Fibroblast of skin of left biceps (primary cell): ENCODE measurements at regions not wholly inside any gene's neighbourhood (a gene's known extent, or its start where the extent isn't known, plus 50 kb on each side); places are given as distances from the start of the nearest gene placed in this dataset.

ENCODE experiments used
- DNase-seq, 2 experiments: peaks; one replicate each; pipeline ENCODE4 v3.0.0-alpha.2; 2013; ENCODE audit warnings: low read depth in 2 of 2

DNA sequence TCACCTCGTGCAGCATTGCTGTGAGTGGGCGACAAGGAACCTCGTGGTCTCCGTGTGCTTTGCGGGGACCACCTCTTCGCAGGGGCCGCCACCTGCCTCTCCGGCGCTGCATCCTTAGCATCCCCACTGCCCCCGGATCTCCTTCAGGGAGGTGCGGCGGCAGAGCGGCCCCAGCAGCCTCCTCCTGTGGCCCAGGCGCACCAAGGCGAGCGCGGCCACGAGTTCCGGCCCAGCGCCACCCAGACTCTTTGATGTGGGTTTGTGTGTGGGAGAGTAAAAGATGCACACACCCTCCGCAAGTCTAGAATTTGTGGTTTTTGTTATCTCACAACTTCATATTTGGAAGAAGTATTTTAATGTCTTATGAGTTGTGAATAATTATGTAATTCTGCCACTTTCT lies 118.8 kb upstream of the DIO3 start:
- no peak for DNase-seq

DNA sequence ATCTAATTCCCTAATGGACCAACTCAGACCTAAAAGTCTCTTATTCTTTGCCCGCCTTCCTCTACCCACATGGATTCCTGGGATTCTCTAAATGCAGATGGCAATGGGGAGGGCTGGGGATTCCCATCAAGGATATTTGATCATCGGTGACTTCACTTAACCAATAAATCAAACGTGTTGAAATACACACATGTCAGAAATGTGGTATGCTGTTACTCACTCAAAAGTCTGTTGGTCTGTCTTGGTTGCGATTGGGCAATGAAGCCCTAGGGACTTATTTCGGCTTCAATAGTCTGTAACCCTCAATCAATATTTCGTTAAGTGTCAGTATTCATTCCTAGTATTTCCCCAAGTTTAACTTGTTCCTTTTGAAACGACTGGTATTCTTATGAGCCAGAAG lies 117.2 kb upstream of the DIO3 start:
- DNase-seq: peak; percentile 57 to 59

DNA sequence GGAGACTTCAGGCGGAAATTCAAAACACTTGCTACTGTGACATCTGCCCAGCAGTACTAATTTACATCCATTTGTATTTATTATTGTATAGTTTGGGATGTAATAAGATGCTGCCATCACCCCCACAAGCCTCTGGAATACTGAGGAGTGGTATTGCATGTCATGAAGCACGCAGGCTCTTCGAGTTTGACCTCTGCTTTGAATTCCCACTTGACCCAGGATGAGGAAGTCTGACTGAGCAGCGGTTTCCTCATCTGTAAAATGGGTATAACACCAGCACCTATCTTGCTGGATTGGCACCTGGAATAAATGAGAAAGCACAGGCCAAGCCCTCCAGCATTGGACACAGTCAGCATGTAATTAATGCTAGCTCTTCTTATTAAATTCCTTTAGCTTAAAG lies 116.0 kb upstream of the DIO3 start:
- DNase-seq: no peak

DNA sequence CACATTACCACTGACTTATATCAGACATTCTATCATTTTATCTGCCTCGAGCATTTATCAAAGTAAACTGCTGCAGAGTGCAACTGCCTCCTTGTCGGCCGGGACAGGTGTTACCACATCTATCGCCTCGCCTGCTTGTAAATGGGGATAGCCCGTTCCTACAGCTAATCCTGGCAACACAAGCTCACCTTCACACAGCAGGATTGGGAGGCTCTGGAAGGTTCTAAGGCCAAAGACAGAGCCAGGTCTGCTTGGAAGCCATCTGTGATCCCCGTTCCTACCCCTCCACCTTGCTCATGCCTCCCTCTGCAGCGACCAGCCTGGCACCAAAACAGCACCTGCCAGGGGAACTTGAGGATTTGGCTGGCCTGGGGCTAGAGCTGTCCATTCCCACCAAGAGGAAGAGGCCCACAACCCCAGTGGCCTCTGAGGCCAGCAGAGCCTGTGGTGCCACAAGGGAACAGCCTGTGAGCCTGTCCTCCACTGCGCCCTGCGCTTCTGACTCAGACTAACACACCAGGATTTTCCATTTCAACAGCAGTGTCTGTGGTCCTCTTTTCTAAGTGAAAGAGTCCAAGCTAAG lies 114.8 kb upstream of the DIO3 start:
- DNase-seq: no peak

DNA sequence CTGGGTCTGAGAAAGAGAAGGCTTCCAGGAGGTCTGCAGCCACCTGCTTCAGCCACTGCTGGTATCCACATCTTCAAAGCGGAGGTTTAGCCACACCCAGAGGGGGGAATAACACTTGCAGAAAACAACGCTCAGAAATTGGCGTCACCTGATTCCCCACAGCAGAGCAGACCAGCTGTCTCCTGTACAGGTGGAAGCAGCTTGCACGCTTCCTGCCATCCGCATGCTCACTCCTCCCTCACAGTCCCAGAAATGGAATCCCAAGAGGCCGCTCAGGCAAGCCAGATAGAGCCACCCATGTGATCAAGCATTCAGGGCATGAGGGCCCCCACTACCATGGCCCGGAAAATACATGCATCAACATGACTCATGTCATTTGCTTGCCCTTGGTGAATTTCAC lies 112.2 kb upstream of the DIO3 start:
- DNase-seq: no peak

DNA sequence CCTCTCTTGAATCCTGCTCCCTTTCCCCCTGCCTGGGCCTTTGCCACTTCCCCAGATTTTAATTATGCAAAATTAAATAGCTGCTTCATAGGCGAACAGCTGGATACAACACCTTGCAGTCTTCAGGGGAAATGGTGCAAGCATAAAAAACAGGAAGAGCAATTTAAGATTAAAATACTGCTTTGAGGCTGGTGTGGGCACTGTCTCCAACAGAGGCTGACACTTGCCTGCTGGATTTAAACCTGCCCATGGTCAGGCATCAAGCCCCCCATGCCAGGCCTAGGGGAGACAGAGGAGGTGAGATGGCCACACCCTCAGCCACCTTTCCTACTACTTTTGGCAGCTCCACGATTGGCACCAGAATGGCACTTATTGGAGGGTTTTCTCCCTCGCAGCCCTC lies 110.1 kb upstream of the DIO3 start:
- no peak for DNase-seq

DNA sequence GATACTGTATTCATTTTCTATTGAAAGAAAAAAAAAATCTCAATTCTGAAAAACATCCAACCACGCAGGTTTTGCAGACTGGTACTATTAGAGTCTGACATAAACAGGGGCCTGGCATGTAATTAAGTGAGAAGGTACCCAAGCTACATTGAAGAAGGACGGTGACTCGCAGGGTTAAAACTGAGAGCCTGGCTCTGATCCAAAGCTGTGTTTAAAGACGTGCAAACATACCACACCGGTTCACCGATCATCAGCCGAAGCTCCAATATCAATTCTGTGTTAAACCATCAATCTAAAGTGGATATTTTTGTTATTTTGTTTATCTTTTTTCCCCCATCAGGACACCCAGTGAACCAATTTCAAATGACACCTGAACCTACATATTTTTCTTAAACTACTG lies 108.1 kb upstream of the DIO3 start:
- no peak for DNase-seq

DNA sequence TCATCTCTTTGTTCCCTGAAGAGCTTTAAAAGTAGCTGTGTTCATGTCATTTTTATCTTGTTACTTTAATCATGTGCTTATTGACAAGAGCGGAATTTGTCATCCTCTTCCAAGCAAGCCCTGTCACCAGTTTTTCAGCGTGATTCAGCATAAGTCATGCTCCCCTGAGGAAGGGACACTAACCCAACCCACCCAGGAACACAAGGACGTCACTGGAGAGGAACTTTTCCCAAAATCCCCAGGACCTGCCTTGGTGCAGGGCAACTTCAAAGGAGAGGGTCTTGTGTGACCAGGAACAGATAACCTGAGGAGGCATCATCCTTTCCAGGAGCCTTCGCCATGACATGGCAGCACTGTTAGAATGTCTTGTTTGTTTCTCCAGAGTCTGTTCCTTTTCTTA lies 107.1 kb upstream of the DIO3 start:
- DNase-seq: no peak

DNA sequence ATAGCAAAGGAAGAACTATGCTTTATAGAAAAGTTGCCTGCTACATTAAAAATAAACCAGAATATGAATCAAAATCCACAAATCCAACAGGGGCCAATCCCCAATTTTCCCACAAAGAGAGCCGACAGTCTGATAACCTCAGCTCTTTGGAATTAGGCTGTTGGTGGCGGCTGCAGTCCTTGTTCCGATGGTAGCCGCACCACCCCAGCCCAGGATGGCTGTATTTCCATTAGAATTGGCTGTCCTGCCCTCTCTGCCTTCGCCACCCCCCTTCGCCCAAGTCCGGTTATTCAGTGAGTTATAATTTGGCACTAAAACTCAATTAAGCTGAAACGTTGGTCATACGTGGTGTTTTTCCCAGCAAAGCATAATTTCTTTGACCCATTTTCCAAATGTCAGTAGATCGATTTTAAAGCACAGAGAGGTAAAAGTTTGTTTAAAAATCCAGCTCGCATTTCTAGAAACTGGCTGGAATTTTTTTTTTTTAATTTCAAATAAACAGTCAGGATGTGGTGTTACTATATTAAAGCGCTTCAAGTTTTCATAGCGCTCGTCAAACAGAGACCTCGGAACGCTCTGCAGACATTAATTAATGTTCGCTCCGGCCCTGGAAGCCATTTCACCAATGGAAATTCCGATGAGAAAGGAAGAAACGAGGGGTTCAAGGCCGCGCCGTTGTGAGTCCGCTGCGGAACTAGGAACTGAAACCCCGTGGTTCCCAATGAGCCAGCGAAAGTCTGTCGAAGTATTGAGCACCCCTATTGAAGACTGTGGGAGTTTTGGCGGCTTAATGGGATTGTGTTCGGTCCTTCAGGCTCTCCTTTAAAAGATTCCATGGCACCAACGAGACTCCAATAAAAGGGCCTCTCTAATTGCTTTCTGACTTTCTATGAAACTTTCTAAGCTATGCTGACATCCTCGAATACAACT lies 104.8 kb upstream of the DIO3 start:
- DNase-seq: no peak

DNA sequence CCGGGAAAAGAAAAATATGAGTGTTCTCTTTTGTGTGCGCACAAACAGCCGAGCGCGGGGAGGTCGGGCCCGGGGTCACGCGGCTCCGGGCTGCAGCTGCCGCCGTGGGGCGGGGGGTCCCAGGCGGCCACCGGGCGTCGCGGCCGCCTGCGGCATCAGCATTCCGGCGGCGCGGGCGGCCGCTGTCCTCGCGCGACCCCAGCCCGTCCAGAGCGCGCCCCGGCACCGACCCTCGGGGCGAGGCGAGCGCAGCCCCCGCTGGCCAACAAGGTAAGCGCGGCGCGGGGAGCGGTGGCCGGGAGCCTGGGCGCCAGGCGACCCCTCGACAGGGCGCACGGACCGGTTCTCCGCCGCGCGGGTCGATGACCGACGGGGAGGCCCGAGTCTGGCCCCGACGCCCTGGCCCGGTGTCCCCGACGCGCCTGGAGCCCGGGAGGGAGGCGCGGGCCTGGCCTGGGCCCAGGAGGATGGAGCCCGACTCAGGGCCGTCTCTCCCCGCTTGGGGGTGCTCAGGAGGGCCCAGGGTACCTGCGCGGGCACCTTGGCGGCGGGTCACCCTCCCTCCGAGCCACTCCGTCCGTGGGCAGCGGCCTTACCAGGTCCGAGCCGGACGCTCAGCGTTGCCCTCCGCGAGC lies 103.9 kb upstream of the DIO3 start:
- DNase-seq: no peak

DNA sequence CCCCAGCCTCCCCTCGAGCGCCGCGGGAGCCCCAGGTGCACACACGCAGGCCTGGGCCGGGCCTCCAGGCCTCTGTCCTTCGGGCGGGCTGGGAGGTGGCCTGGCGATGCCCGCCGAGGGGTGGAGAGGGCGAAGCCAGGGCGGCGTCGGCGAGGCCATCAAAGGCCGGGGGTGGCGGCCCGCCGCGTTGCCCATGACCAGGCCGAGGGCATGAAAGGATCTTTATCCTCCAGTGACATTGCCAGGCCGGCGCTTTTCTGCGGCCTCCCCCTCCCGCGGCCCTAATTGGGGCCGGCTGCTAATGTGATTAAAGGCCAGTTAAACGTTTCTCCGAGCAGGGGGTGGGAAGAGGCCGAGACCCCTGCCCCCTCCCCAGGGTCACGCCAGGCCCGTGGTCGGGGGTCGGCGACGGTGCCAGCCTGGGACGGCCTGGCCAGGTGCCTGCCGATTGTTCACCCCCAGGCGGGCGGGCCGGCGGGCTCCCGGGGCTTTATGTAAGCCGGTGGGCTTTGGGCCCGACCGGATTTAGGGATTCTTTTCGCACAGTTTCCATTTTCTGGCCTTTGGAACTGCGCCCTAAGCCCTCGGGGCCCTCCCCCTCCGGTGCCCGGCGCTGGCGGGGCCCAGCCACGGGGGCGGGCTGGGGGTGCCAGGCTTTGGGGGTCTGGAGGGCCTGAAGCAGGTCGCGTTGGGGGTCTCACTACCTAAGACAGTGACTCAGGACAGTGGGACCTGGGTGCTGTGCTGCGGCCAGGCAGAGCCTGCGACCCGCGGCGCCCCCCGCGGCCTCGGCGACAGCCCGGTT lies 103.2 kb upstream of the DIO3 start:
- no peak for DNase-seq

DNA sequence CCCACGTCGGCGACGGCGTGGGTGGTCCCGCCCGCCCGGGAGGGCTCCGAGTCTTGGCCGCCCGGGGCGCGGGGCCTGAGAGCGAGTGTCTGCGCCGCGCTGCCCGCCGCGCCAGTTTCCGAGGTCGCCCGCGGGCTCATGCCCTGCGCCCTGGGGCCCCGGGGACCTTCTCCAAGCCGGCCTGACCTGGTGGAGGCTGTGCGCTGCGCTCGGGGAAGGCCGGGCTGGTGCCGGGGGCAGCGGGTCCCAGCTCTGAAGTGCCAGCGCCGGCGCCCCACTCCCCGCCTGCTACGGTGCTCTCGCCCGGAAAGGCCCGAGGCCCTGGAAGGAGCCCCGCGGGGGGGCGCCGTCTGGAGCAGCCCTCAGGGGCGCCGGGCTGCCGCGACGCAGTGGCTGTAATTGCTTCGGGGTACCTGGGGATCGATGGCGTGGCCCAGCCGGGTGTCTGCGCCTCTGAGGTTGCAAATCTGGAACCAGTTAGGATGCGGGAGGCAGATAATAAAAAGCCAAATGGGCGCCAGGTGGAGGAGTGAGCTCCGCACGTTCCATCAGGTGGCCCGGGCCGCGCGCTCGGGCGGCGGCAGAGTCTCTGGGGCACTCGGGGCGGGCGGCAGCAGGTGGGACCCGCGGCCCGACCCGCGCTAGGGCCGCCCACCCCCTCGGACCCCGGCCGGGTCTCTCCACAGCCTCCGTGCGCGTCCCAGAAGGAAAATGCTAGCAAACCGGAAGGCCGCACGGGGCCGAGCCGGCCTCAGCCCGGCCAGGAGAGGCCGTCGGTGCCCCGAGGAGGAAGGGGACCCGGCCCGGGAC lies 102.3 kb upstream of the DIO3 start:
- DNase-seq: no peak

DNA sequence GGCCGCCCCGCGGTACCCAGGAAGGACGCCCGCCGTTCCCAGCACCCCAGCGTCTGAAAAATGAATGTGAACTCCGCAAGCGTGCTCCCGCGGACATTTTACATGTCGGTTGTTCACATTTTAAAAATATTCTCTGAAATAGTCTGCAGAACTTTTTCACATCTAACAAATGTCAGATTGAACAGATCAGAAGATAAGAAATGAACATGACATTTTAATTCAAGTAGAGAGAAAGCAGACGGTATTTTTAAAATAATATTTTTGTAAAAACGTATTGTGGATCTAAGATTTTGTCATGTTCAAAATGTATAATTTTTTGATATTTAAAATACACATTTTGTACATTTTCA lies 101.8 kb upstream of the DIO3 start:
- DNase-seq: no peak

DNA sequence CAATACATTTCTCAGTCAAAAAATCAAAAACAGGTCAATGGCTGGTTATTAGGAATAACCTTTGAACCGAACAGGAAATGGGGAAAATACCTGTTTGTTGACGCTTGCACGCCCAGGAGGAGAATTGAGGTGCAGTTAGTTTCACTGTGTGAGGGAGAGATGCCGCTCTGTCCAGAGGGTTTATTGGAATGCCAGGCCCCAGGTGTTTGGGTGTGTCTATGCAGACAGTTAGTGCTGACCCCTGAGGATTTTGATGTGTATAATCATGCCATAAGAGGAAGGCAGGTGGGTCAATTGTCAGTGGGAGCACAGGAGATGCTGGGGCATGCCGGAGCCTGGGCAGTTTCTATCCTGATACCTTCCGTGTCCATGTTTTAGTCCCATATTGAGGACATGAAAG lies 100.8 kb upstream of the DIO3 start:
- DNase-seq: no peak

DNA sequence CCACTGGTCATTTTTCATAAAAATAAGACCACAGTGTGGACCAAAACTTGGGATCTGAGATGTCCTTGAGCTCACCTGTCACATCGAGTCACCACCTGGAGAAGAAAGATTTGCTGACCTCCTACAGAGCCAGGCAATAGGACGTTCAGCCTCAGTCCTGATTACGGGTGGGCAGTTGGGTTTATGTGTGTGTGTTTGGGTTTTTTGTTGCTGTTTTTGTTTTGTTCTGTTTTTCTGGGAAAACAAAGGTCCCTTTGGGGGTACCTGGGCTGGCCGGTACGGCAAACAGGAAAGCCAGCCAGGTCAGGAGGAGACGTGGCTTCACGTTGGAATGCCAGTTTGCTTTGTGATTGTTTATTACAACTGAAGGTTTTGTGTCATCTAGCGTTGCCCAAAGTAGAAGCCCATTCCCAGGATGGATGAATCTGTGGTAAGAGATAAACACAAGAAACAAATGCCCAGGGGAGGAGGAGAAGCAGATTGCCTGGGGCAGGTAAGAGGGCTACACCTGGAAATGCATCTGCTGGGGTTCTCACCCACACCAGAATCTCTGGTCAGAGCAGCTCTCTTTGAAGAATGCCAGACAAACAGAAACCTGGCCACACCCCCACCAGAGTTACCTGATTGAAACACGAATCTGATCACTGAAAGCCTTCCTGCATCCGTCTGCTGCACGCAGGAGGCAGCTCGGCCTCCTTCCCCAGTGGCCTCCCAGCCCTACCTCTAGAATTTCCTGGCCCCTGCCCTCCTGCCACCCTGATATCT lies 100.1 kb upstream of the DIO3 start:
- DNase-seq: no peak

DNA sequence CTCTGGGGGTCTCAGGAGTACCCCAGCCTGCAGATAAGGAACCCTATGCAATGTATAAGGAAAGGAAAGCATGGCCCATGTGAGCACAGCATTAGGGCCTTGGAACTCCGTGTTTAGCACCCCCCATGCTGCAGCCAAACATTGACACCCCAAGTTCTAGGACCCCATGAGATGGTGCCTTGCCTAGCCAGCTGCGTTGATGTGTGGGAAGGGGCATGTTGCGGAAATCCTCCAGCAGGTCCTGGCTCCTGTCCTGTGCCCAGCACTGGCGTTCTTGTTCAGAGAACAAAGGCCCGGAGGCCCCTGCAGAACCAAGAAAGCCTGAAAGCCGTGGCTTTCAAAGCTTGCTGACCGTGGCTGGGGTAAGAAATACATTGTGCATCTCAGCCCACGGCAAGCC lies 99.4 kb upstream of the DIO3 start:
- no peak for DNase-seq

DNA sequence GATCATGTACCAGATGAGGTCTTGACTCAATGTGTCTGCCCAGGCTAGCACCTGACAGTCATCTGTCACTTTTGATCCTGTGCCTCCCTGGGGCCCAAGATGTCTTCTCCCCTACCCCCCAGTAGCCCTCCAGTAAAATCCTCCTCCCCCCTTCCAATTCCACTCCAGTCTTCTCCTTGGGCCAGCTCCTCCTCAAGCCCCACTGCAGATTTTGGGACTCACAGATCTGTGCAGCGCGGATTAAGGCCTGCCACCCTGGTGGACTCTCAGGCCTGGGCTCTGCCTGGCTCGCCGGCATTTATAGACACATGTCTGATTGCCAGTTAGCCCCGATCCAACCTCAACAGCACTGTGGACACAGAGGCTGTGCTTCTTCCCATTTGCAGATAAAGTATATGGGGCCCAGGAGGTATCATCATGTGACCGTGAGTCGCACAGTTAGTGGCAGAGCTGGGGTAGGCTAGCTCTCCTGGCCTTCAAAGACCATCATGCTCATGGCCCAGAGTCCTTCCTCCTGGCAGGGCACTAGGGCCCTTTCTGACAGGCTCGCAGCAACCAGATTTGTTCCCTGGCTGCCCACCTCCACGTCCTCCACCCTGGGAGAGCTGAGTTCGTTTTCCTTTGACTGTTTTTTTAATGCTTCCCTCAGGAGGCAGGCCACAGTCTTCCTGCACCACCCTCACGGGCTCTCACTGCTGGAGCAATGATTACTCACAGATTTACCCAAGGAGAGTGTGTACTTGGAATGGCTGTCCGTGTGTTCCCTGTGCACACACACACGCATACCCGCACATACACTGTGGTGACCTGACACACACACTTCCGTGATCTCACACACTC lies 98.3 kb upstream of the DIO3 start:
- DNase-seq: no peak

DNA sequence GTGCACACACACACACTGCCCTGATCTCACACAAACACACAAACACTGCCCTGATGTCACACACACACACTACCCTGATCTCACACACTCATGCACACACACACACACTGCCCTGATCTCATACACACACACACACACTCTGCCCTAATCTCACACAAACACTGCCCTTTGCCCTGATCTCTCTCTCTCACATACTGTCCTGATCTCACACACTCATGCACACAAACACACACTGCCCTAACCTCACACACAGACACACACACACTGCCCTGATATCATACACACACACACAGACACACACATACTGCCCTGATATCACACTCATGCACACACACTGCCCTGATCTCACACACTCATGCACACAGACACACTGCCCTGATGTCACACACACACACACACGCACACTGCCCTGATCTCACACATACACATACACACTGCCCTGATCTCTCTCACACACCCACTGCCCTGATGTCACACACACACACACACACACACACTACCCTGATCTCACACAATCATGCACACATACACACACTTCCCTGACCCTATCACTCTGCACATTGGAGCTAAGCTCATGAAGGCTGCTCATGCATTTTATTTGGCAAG lies 97.6 kb upstream of the DIO3 start:
- DNase-seq: no peak

DNA sequence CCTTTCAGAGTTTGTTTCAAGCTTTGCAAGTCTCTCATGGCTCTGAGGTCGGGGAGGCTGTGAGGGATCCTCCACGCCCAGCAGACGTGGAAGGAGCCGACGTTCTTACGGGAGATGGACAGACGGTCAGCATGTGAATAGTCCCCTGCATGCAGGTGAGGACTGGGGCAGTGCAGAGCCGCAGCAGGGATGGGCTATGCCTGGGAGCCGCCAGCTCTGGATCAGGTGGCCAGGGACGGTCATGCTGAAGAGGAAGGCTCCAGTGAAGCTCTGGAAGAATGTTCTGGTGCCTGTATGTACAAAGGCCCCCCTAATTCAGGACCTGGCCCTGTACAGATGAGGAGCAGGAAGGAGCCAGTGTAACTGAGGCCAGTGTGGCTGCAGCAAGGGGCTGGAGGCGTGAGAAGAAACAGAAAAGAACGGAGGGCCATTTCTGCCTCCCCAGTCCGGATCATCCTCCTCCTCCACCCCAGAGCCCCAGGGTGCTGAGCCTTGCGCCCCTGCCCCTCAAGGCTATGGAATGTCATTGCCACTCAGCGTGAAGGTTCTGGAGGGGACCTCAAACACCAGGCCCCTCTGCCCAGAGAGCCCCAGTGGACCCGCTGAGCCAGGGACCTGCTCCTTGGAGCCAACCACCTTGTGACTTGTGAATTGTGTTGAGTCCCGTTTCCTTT lies 96.8 kb upstream of the DIO3 start:
- no peak for DNase-seq
